K562 (cell line): ENCODE measurements at regions not wholly inside any gene's neighbourhood (a gene's known extent, or its start where the extent isn't known, plus 50 kb on each side); places are given as distances from the start of the nearest gene placed in this dataset.
A peak's percentile ranks its signal among the peaks of the same experiment; 100 is the strongest.

Source experiments
- ATAC-seq: fragments of 200-7000 bp; cut with Tn5 transposase; 3 replicates; pipeline ENCODE4 v1.9.1; 2020; ENCODE audit warnings: moderate library complexity
- BruUV-seq: library from RNA; stranded (reverse); fragments of 400-500 nt; replicated peaks from 2 replicates; lab custom pipeline; 2021; lab: Mats Ljungman, UMichigan
- CTCF ChIA-PET: fragments of 300-600 bp; formaldehyde crosslinking; extraction: SDS; loops from one replicate; lab custom pipeline; 2021; ENCODE audit warnings: low intra/inter-chr PET ratio; lab: Yijun Ruan, JAX
- POLR2A ChIA-PET: fragments of 300-600, 350-650 bp; sonication (Branson Sonifier 250); formaldehyde crosslinking; extraction: SDS; loops from one replicate; lab custom pipeline; 2021; ENCODE audit warnings: antibody characterized with exemption, inconsistent platforms; lab: Yijun Ruan, JAX
- DNase-seq, 4 experiments: peaks; one replicate each; pipeline versions ENCODE4 v3.0.0 to v3.0.0-alpha.2; 2011 to 2018; ENCODE audit warnings: low spot score in 3 of 4, mixed read lengths in 3 of 4; ENCODE audit errors: extremely low read depth in 1 of 4
- FAIRE-seq: peaks from 2 replicates; lab custom pipeline; 2011; peaks lifted over from hg19 to GRCh38; lab: Jason Lieb, UNC
- H2AFZ ChIP-seq: 2 replicates; pipeline ENCODE4 v1.6.0; 2011; ENCODE audit warnings: low read depth, low read length, control low read depth, inconsistent platforms
- H3K27ac ChIP-seq: fragments of 200-600 bp; 3 replicates; pipeline ENCODE4 v1.8.0; 2011; ENCODE audit warnings: low read depth, mild to moderate bottlenecking, control low read depth, inconsistent platforms, low read length, moderate library complexity, mixed read lengths; ENCODE audit errors: extremely low read depth
- H3K27me3 ChIP-seq, 2 experiments: fragments of 300-600 bp in 1 of 2; 2 replicates in 1 of 2; 3 replicates in 1 of 2; pipeline versions ENCODE4 v1.6.0 to v1.8.0; 2011; ENCODE audit warnings: inconsistent platforms in 2 of 2, low read length in 2 of 2, mild to moderate bottlenecking in 1 of 2, mixed read lengths in 1 of 2, moderate library complexity in 1 of 2; ENCODE audit not compliant: control insufficient read depth in 2 of 2, insufficient read depth in 2 of 2
- H3K36me3 ChIP-seq: fragments of 300-600 bp; 3 replicates; pipeline ENCODE4 v1.8.0; 2011; ENCODE audit warnings: mild to moderate bottlenecking, low read length, inconsistent platforms; ENCODE audit not compliant: control insufficient read depth, insufficient read depth
- H3K4me1 ChIP-seq, 2 experiments: fragments of 200-600 bp in 1 of 2; replicated peaks in 1 of 2; 2 replicates in 1 of 2; 3 replicates in 1 of 2; pipeline versions ENCODE4 v1.5.1 to v1.8.0; 2011; ENCODE audit warnings: inconsistent platforms in 2 of 2, low read length in 2 of 2, mild to moderate bottlenecking in 1 of 2, mixed read lengths in 1 of 2, moderate library complexity in 1 of 2; ENCODE audit not compliant: control insufficient read depth in 2 of 2, insufficient read depth in 2 of 2
- H3K4me2 ChIP-seq: 2 replicates; pipeline ENCODE4 v1.6.1; 2011; ENCODE audit warnings: low read length, control low read depth, inconsistent platforms, mixed read lengths; ENCODE audit not compliant: insufficient read depth
- H3K4me3 ChIP-seq: fragments of 200-600 bp; sonication (generic), shearing (Covaris generic); 2 replicates; pipeline ENCODE4 v1.5.1; 2016; ENCODE audit warnings: control low read depth, inconsistent platforms
- H3K79me2 ChIP-seq: fragments of 200-600 bp; 3 replicates; pipeline ENCODE4 v1.8.0; 2011; ENCODE audit warnings: low read length, inconsistent platforms; ENCODE audit not compliant: control insufficient read depth, insufficient read depth
- H3K9ac ChIP-seq, 2 experiments: 2 replicates each; pipeline versions ENCODE4 v1.6.0 to v1.6.1; 2011; ENCODE audit warnings: low read depth in 2 of 2, low read length in 2 of 2, control low read depth in 1 of 2, inconsistent platforms in 1 of 2, mild to moderate bottlenecking in 1 of 2, mixed read lengths in 1 of 2; ENCODE audit not compliant: insufficient read depth in 1 of 2
- H3K9me1 ChIP-seq: one replicate; pipeline ENCODE4 v1.6.0; 2011; ENCODE audit warnings: inconsistent platforms, mild to moderate bottlenecking, low read length, moderate library complexity; ENCODE audit not compliant: control insufficient read depth, insufficient read depth
- H3K9me3 ChIP-seq: replicated peaks from 2 replicates; pipeline ENCODE4 v1.5.1; 2011; ENCODE audit warnings: low read depth, low read length, inconsistent platforms; ENCODE audit not compliant: control insufficient read depth, insufficient read depth
- H4K20me1 ChIP-seq: replicated peaks from 2 replicates; pipeline ENCODE4 v1.6.1; 2011; ENCODE audit warnings: low read length, inconsistent platforms, mixed read lengths; ENCODE audit not compliant: control insufficient read depth, insufficient read depth
- BCL6 ChIP-seq: fragments of 250-450 bp; sonication (Bioruptor Pico); IDR thresholded peaks from 2 replicates; pipeline ENCODE4 v1.4.0; 2020
- CHD1 ChIP-seq: fragments of 200-600 bp; sonication (generic); IDR thresholded peaks from one replicate; pipeline ENCODE4 v1.6.1; 2012; ENCODE audit warnings: mild to moderate bottlenecking, moderate library complexity, low read length, inconsistent platforms
- E2F6 ChIP-seq, 2 experiments: IDR thresholded peaks; 2 replicates each; pipeline ENCODE4 v1.6.1; 2011; ENCODE audit warnings: borderline replicate concordance in 1 of 2, control low read depth in 1 of 2, low read depth in 1 of 2, low read length in 1 of 2, mild to moderate bottlenecking in 1 of 2, mixed read lengths in 1 of 2, moderate library complexity in 1 of 2; ENCODE audit not compliant: insufficient read depth in 1 of 2, insufficient read length in 1 of 2, poor library complexity in 1 of 2, severe bottlenecking in 1 of 2; ENCODE audit errors: extremely low read depth in 1 of 2
- NR2C1 ChIP-seq, 2 experiments: fragments of 450-650 bp; IDR thresholded peaks; 2 replicates each; pipeline ENCODE4 v1.6.1; 2017; ENCODE audit warnings: mild to moderate bottlenecking in 2 of 2, antibody characterized with exemption in 1 of 2, inconsistent platforms in 1 of 2, missing compliant biosample characterization in 1 of 2, missing genetic modification characterization in 1 of 2
- NR2C2 ChIP-seq, 2 experiments: fragments of 200-800 bp in 1 of 2; sonication (Bioruptor generic) in 1 of 2; sonication (generic) in 1 of 2; formaldehyde crosslinking in 1 of 2; IDR thresholded peaks; 2 replicates each; pipeline versions ENCODE4 v1.6.1 to v1.8.0; 2016 to 2022; ENCODE audit warnings: mild to moderate bottlenecking in 1 of 2, missing compliant biosample characterization in 1 of 2, missing genetic modification characterization in 1 of 2, missing genetic modification reagents in 1 of 2
- ZBTB40 ChIP-seq, 2 experiments: fragments of 450-650 bp in 1 of 2; sonication (generic) in 1 of 2; formaldehyde crosslinking in 1 of 2; IDR thresholded peaks; 2 replicates each; pipeline versions ENCODE4 v1.7.1 to v1.9.0; 2016 to 2022; ENCODE audit warnings: inconsistent platforms in 1 of 2, mild to moderate bottlenecking in 1 of 2, missing genetic modification reagents in 1 of 2
- WGBS: fragments of 100-300 bp; shearing (Covaris generic); methylation state at CpG from one replicate; pipeline ENCODE4 v1.1.6; 2016; ENCODE audit warnings: low coverage, mixed read lengths; ENCODE audit not compliant: insufficient coverage; ENCODE audit errors: missing lambda C conversion rate; 5-methylcytosine and 5-hydroxymethylcytosine counted together
- in situ Hi-C: fragments of 300-500 bp; cut with MboI; formaldehyde crosslinking; loops from 4 replicates; pipeline ENCODE4 v1.15.0; 2018; ENCODE audit warnings: inconsistent platforms, mixed read lengths
- intact Hi-C: fragments of 100-400 bp; cut with micrococcal nuclease; formaldehyde crosslinking; loops from 2 replicates; pipeline ENCODE4 v1.14.2; 2022

GRCh38 chr20:52434041-52434425 is 242.5 kb upstream of the ZFP64 start:
- intact Hi-C loops = no loop called here
- Histone ChIP-seq H3K79me2 (no peaks in the 10 kb centered on the region), H3K9ac (no peak overlapping the region), H3K9me1 (no peaks in the 10 kb centered on the region), H3K4me1 (no peaks in the 10 kb centered on the region), H3K4me2 (no peak overlapping the region), H4K20me1 (no peaks in the 10 kb centered on the region), H2AFZ (no peak overlapping the region), H3K4me3 (no peak overlapping the region), H3K27me3 (no peaks in the 10 kb centered on the region), H3K36me3 (no peaks in the 10 kb centered on the region), H3K9me3 (no peaks in the 10 kb centered on the region), H3K27ac (no peak overlapping the region)
- in situ Hi-C loops = no loop called here
- no peak for ATAC-seq
- POLR2A ChIA-PET = no interaction called here
- no peak for FAIRE-seq
- TF ChIP-seq E2F6 (IDR thresholded peaks at IDR 0.05; ENCODE audit: borderline replicate concordance in 1 of 2, extremely low read depth in 1 of 2, insufficient read depth in 1 of 2, insufficient read length in 1 of 2, low read depth in 1 of 2, low read length in 1 of 2, poor library complexity in 1 of 2, severe bottlenecking in 1 of 2) (no peak), CHD1 (no peak), ZBTB40 (IDR thresholded peaks at IDR 0.05) (peak; percentile 73), ZBTB40 (CRISPR knock-in tag; IDR thresholded peaks at IDR 0.05) (no peak), BCL6 (CRISPR knock-in tag) (no peak), NR2C2 (CRISPR knock-in tag; IDR thresholded peaks at IDR 0.05) (no peak), NR2C2 (tag; IDR thresholded peaks at IDR 0.05) (no peak), NR2C1 (IDR thresholded peaks at IDR 0.05) (no peak), NR2C1 (tag; IDR thresholded peaks at IDR 0.05) (no peak)
- 33% methylated on average over 2 of the region's 2 CpGs for WGBS
- no TSS peak for BruUV-seq
- CTCF ChIA-PET = no interaction called here
- no peak for DNase-seq
